Hematopoietic multipotent progenitor cell treated with erythropoietin and hydrocortisone succinate and interleukin-3 and kit ligand, for 4 days (in vitro differentiated cells): ENCODE measurements at regions not wholly inside any gene's neighbourhood (a gene's known extent, or its start where the extent isn't known, plus 50 kb on each side); places are given as distances from the start of the nearest gene placed in this dataset.
A peak's percentile ranks its signal among the peaks of the same experiment; 100 is the strongest.

ENCODE experiments used
- DNase-seq: peaks from one replicate; pipeline ENCODE4 v3.0.0-alpha.2; 2015

DNA sequence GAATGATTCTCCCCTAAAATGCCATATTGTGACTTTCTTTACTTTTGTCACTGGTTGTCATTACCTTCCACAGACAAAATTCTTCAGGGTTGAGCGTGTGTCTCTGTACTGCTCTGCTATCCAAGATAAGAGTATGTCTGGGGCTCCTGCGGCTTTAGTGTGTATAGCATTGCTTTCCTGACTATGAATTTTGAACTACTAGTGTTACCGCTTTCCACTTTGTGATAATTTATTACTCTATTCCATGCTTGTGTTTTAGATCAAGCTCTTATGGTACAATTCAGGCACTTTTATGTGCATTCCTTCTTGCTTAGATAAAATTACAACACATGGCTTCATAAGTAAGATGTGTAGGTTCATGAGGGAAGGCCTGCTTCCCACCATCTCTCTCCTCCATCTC lies 51.5 kb upstream of the MEF2C start:
- peak; percentile 55 for DNase-seq
